H1 (cell line): ENCODE measurements at regions not wholly inside any gene's neighbourhood (a gene's known extent, or its start where the extent isn't known, plus 50 kb on each side); places are given as distances from the start of the nearest gene placed in this dataset.

ENCODE experiments used
- CTCF ChIA-PET: fragments of 300-600 bp; sonication (Branson Sonifier 250); formaldehyde crosslinking; loops from one replicate; lab custom pipeline; 2021; ENCODE audit not compliant: partially characterized antibody; lab: Charles Lee
- POLR2A ChIA-PET: fragments of 300-600 bp; sonication (Branson Sonifier 250); formaldehyde crosslinking; loops from one replicate; lab custom pipeline; 2021; ENCODE audit warnings: inconsistent platforms; ENCODE audit not compliant: partially characterized antibody; lab: Charles Lee
- DNase-seq, 2 experiments: peaks; one replicate each; pipeline versions ENCODE4 v3.0.0 to v3.0.0-alpha.2; 2010 to 2022; ENCODE audit warnings: low spot score in 2 of 2, low read depth in 1 of 2, mixed read lengths in 1 of 2
- FAIRE-seq: peaks from 2 replicates; lab custom pipeline; 2011; peaks lifted over from hg19 to GRCh38; lab: Jason Lieb, UNC
- H2AFZ ChIP-seq: 2 replicates; pipeline ENCODE4 v1.8.1; 2012; ENCODE audit warnings: low read length, inconsistent platforms
- H2AK5ac ChIP-seq: 2 replicates; pipeline ENCODE4 v1.6.1; 2013; ENCODE audit warnings: low read depth, low read length
- H2BK120ac ChIP-seq: replicated peaks from 2 replicates; pipeline ENCODE3; 2013; ENCODE audit warnings: low read depth, low read length, inconsistent platforms
- H2BK12ac ChIP-seq: 2 replicates; pipeline ENCODE4 v1.6.1; 2013; ENCODE audit warnings: low read depth, low read length
- H2BK15ac ChIP-seq: 2 replicates; pipeline ENCODE4 v1.6.1; 2013; ENCODE audit warnings: low read length
- H2BK20ac ChIP-seq: 2 replicates; pipeline ENCODE4 v1.6.1; 2013; ENCODE audit warnings: low read length
- H2BK5ac ChIP-seq: 2 replicates; pipeline ENCODE4 v1.6.1; 2013; ENCODE audit warnings: low read depth, low read length
- H3K14ac ChIP-seq: 2 replicates; pipeline ENCODE4 v1.6.1; 2013; ENCODE audit warnings: inconsistent platforms; ENCODE audit not compliant: insufficient read length
- H3K18ac ChIP-seq: 2 replicates; pipeline ENCODE4 v1.6.1; 2013; ENCODE audit warnings: low read length; ENCODE audit errors: extremely low read depth
- H3K23ac ChIP-seq: 2 replicates; pipeline ENCODE4 v1.6.1; 2013; ENCODE audit warnings: inconsistent platforms; ENCODE audit not compliant: insufficient read length
- H3K23me2 ChIP-seq: 2 replicates; pipeline ENCODE4 v1.6.1; 2013; ENCODE audit warnings: low read depth, low read length
- H3K27ac ChIP-seq: 2 replicates; pipeline ENCODE4 v1.6.1; 2011; ENCODE audit warnings: low read depth, low read length, inconsistent platforms
- H3K27me3 ChIP-seq, 4 experiments: replicated peaks in 1 of 4; 1 replicate in 1 of 4; 2 replicates in 3 of 4; pipeline versions ENCODE4 v1.6.1 to v1.8.1; 2011 to 2013; ENCODE audit warnings: low read length in 3 of 4, mild to moderate bottlenecking in 3 of 4, inconsistent platforms in 2 of 4, mixed read lengths in 2 of 4, moderate library complexity in 1 of 4; ENCODE audit not compliant: control insufficient read depth in 3 of 4, insufficient read depth in 3 of 4; ENCODE audit errors: extremely low read depth in 1 of 4
- H3K36me3 ChIP-seq, 4 experiments: 2 replicates each; pipeline versions ENCODE4 v1.6.1 to v1.8.1; 2011 to 2013; ENCODE audit warnings: mild to moderate bottlenecking in 4 of 4, low read length in 3 of 4, moderate library complexity in 2 of 4, control low read depth in 1 of 4, inconsistent platforms in 1 of 4; ENCODE audit not compliant: insufficient read depth in 4 of 4, control insufficient read depth in 2 of 4
- H3K4ac ChIP-seq: replicated peaks from 2 replicates; pipeline ENCODE3; 2013; ENCODE audit warnings: low read length, low read depth, mixed read lengths, inconsistent platforms; ENCODE audit not compliant: insufficient read length
- H3K4me1 ChIP-seq, 4 experiments: replicated peaks in 1 of 4; 1 replicate in 1 of 4; 2 replicates in 3 of 4; pipeline versions ENCODE4 v1.6.1 to v1.8.1; 2011 to 2013; ENCODE audit warnings: low read length in 3 of 4, inconsistent platforms in 2 of 4, mixed read lengths in 1 of 4; ENCODE audit not compliant: insufficient read depth in 4 of 4, control insufficient read depth in 3 of 4
- H3K4me2 ChIP-seq, 2 experiments: 2 replicates each; pipeline versions ENCODE4 v1.6.1 to v1.8.1; 2011 to 2013; ENCODE audit warnings: low read depth in 2 of 2, low read length in 2 of 2, control low read depth in 1 of 2, inconsistent platforms in 1 of 2, mild to moderate bottlenecking in 1 of 2; ENCODE audit not compliant: insufficient read depth in 1 of 2
- H3K4me3 ChIP-seq, 4 experiments: fragments of 200-600, 300-600 bp in 1 of 4; sonication (generic), shearing (Covaris generic), sonication (Bioruptor Twin) in 1 of 4; 2 replicates each; pipeline versions ENCODE4 v1.5.1 to v1.8.1; 2011 to 2016; ENCODE audit warnings: low read length in 4 of 4, low read depth in 3 of 4, control low read depth in 2 of 4, inconsistent platforms in 2 of 4, mild to moderate bottlenecking in 2 of 4, mixed read lengths in 1 of 4, moderate library complexity in 1 of 4; ENCODE audit not compliant: insufficient read depth in 2 of 4; ENCODE audit errors: extremely low read depth in 1 of 4
- H3K56ac ChIP-seq: replicated peaks from 2 replicates; pipeline ENCODE3; 2013; ENCODE audit warnings: low read depth, mild to moderate bottlenecking, mixed read lengths, low read length, inconsistent platforms; ENCODE audit not compliant: insufficient read length
- H3K79me1 ChIP-seq: 2 replicates; pipeline ENCODE4 v1.6.1; 2013; ENCODE audit warnings: low read depth, low read length, control low read depth
- H3K79me2 ChIP-seq, 2 experiments: 2 replicates each; pipeline versions ENCODE4 v1.6.1 to v1.8.1; 2012 to 2013; ENCODE audit warnings: low read length in 2 of 2, mild to moderate bottlenecking in 2 of 2, inconsistent platforms in 1 of 2; ENCODE audit not compliant: insufficient read depth in 2 of 2, control insufficient read depth in 1 of 2
- H3K9ac ChIP-seq, 4 experiments: replicated peaks in 1 of 4; 1 replicate in 1 of 4; 2 replicates in 3 of 4; pipeline versions ENCODE4 v1.6.1 to v1.8.1; 2011 to 2013; ENCODE audit warnings: low read depth in 3 of 4, low read length in 3 of 4, control low read depth in 2 of 4, mild to moderate bottlenecking in 2 of 4, moderate library complexity in 2 of 4, inconsistent platforms in 1 of 4; ENCODE audit errors: extremely low read depth in 1 of 4
- H3K9me3 ChIP-seq, 2 experiments: 2 replicates each; pipeline versions ENCODE4 v1.6.1 to v1.8.1; 2012 to 2013; ENCODE audit warnings: mild to moderate bottlenecking in 2 of 2, moderate library complexity in 2 of 2, control low read depth in 1 of 2, inconsistent platforms in 1 of 2, low read depth in 1 of 2, low read length in 1 of 2, mixed read lengths in 1 of 2; ENCODE audit not compliant: insufficient read depth in 2 of 2
- H4K20me1 ChIP-seq, 2 experiments: replicated peaks in 1 of 2; 2 replicates each; pipeline versions ENCODE3 to v1.8.1; 2011 to 2013; ENCODE audit warnings: inconsistent platforms in 2 of 2, low read length in 2 of 2, mild to moderate bottlenecking in 1 of 2; ENCODE audit not compliant: insufficient read depth in 2 of 2, control insufficient read depth in 1 of 2
- H4K5ac ChIP-seq: 2 replicates; pipeline ENCODE4 v1.6.1; 2013; ENCODE audit warnings: low read length, low read depth, mixed read lengths, inconsistent platforms; ENCODE audit not compliant: insufficient read length
- H4K8ac ChIP-seq: 2 replicates; pipeline ENCODE4 v1.8.0; 2013; ENCODE audit warnings: mild to moderate bottlenecking, moderate library complexity, low read length, inconsistent platforms; ENCODE audit not compliant: insufficient read depth; ENCODE audit errors: extremely low read depth
- H4K91ac ChIP-seq: replicated peaks from 2 replicates; pipeline ENCODE3; 2013; ENCODE audit warnings: low read length, mixed read lengths, inconsistent platforms; ENCODE audit not compliant: insufficient read length
- BRCA1 ChIP-seq: IDR thresholded peaks from 2 replicates; pipeline ENCODE4 v1.6.1; 2012; ENCODE audit warnings: low read depth, low read length, improper control_type of control experiment
- CHD1 ChIP-seq: IDR thresholded peaks from 2 replicates; pipeline ENCODE4 v1.6.1; 2012; ENCODE audit warnings: low read depth, low read length, improper control_type of control experiment
- EZH2 ChIP-seq: fragments of 200-600 bp; sonication (generic); IDR thresholded peaks from 2 replicates; pipeline ENCODE4 v1.7.1; 2012; ENCODE audit warnings: low read depth, mild to moderate bottlenecking, moderate library complexity, low read length, inconsistent platforms; ENCODE audit not compliant: severe bottlenecking
- JUN ChIP-seq: IDR thresholded peaks from 2 replicates; pipeline ENCODE4 v1.6.1; 2011; ENCODE audit warnings: low read depth, mild to moderate bottlenecking, improper control_type of control experiment, low read length
- KDM5A ChIP-seq: fragments of 200-600 bp; IDR thresholded peaks from 2 replicates; pipeline ENCODE4 v1.7.1; 2012; ENCODE audit warnings: mild to moderate bottlenecking, low read length, inconsistent platforms, mixed read lengths
- RAD21 ChIP-seq, 2 experiments: IDR thresholded peaks in 1 of 2; conservative IDR thresholded peaks in 1 of 2; 2 replicates each; pipeline ENCODE4 v1.6.1; 2011; ENCODE audit warnings: low read depth in 2 of 2, low read length in 2 of 2, improper control_type of control experiment in 1 of 2, inconsistent platforms in 1 of 2, mild to moderate bottlenecking in 1 of 2, moderate library complexity in 1 of 2
- RBBP5 ChIP-seq: IDR thresholded peaks from 2 replicates; pipeline ENCODE4 v1.7.1; 2012; ENCODE audit warnings: low read depth, mild to moderate bottlenecking, inconsistent platforms, low read length, moderate library complexity, borderline replicate concordance
- RNF2 ChIP-seq: fragments of 200-900, 300-1000 bp; sonication (generic); IDR thresholded peaks from 2 replicates; pipeline ENCODE4 v1.7.1; 2016; ENCODE audit warnings: borderline replicate concordance, low read depth, mild to moderate bottlenecking, antibody characterized with exemption, low read length; ENCODE audit not compliant: poor library complexity, severe bottlenecking; ENCODE audit errors: missing control alignments
- SIRT6 ChIP-seq: IDR thresholded peaks from one replicate; pipeline ENCODE4 v1.7.1; 2012; ENCODE audit warnings: low read length, inconsistent platforms
- SP1 ChIP-seq: IDR thresholded peaks from 2 replicates; pipeline ENCODE4 v1.6.1; 2011; ENCODE audit warnings: low read depth, low read length
- SUZ12 ChIP-seq: fragments of 200-600 bp; sonication (generic); IDR thresholded peaks from 2 replicates; pipeline ENCODE4 v1.6.1; 2012; ENCODE audit warnings: mild to moderate bottlenecking, inconsistent platforms, low read length, moderate library complexity, mixed read lengths
- WGBS, 2 experiments: shearing (Covaris generic) in 1 of 2; methylation state at CpG; one replicate each; pipeline versions ENCODE4 v1.1.6 to v1.1.7; 2013 to 2015; ENCODE audit warnings: low lambda C conversion rate in 2 of 2, mixed read lengths in 2 of 2, inconsistent platforms in 1 of 2, low coverage in 1 of 2, missing lambda C conversion rate in 1 of 2; ENCODE audit not compliant: insufficient replicate concordance in 2 of 2, insufficient coverage in 1 of 2, insufficient read length in 1 of 2; ENCODE audit errors: extremely low coverage in 1 of 2, missing lambda C conversion rate in 1 of 2; 5-methylcytosine and 5-hydroxymethylcytosine counted together

GRCh38 chr14:71237556-71237955, 330.3 kb downstream of the PCNX1 start:
- H2AFZ ChIP-seq = peak overlapping the region; percentile 53; the same call in 1 of the 2 replicates
- no peak overlapping the region for H3K4me3 ChIP-seq
- no peaks in the 10 kb centered on the region for H3K36me3 ChIP-seq
- no peaks in the 10 kb centered on the region for H3K9me3 ChIP-seq
- no peak for FAIRE-seq
- H3K27ac ChIP-seq = no peak overlapping the region
- no peaks in the 10 kb centered on the region for H4K20me1 ChIP-seq
- CTCF ChIA-PET = interaction anchor here (1.0 kb wide), 1 partner anchor 91 kb away, joined by 3 read pairs; no protein-coding TSS in a partner anchor
- no peak overlapping the region for H2BK20ac ChIP-seq
- POLR2A ChIA-PET = no interaction called here
- DNase-seq = no peak
- no peak overlapping the region for H2BK12ac ChIP-seq
- TF ChIP-seq RNF2 (no peak), RBBP5 (no peak), BRCA1 (no peak), SP1 (no peak), KDM5A (no peak), SUZ12 (no peak), SIRT6 (no peak), CHD1 (no peak), RAD21 (IDR thresholded peaks at IDR 0.05 in 1 of 2, conservative IDR thresholded peaks at IDR 0.05 in 1 of 2; ENCODE audit: low read depth in 2 of 2, low read length in 2 of 2) (no peak), EZH2 (no peak), JUN (no peak)
- no peak overlapping the region for H2BK5ac ChIP-seq
- no peak overlapping the region for H4K8ac ChIP-seq
- H3K9ac ChIP-seq = no peak overlapping the region
- no peaks in the 10 kb centered on the region for H3K27me3 ChIP-seq
- H3K4ac ChIP-seq = no peak overlapping the region
- no peak overlapping the region for H4K5ac ChIP-seq
- H3K79me2 ChIP-seq = no peaks in the 10 kb centered on the region
- H2AK5ac ChIP-seq = no peak overlapping the region
- WGBS, 2 experiments = 82% methylated on average over 4 of the region's 4 CpGs; no CpG with 5 or more reads in 1 of the 2 experiments
- no peak overlapping the region for H3K18ac ChIP-seq
- H3K4me2 ChIP-seq = no peak overlapping the region
- no peak overlapping the region for H2BK120ac ChIP-seq
- no peaks in the 10 kb centered on the region for H3K23me2 ChIP-seq
- no peaks in the 10 kb centered on the region for H3K4me1 ChIP-seq
- H3K79me1 ChIP-seq = no peaks in the 10 kb centered on the region
- no peak overlapping the region for H3K56ac ChIP-seq
- no peak overlapping the region for H2BK15ac ChIP-seq
- no peak overlapping the region for H3K23ac ChIP-seq
- H3K14ac ChIP-seq = no peak overlapping the region
- H4K91ac ChIP-seq = no peak overlapping the region
